HG03354 (cell line): ENCODE measurements at regions not wholly inside any gene's neighbourhood (a gene's known extent, or its start where the extent isn't known, plus 50 kb on each side); places are given as distances from the start of the nearest gene placed in this dataset.

Experiments used
- ATAC-seq: cut with Tn5 transposase; IDR thresholded peaks from one replicate; pipeline ENCODE4 v1.9.1; 2021; ENCODE audit warnings: mild to moderate bottlenecking; ENCODE audit not compliant: unreplicated experiment, poor library complexity, severe bottlenecking

DNA sequence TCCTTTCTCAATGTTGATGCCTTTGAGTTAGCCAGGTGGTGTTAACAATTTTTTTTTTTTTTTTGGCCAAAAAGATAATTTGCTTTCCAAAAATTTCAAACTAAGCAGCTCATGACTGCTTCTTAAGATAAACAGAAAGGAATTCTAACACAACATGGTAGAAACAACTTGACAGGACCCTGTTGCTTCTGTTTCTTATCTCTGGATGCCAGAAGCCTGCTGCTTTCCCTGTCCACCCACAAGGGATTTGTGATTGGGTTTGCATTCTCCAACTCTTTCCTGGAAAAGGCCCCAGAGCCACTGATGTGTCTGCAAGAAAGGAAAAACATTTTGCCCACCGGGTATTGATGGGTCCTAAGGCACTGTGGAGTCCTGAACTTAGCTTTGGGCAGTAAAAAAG lies 217.2 kb upstream of the PKDCC start:
- no peak for ATAC-seq

DNA sequence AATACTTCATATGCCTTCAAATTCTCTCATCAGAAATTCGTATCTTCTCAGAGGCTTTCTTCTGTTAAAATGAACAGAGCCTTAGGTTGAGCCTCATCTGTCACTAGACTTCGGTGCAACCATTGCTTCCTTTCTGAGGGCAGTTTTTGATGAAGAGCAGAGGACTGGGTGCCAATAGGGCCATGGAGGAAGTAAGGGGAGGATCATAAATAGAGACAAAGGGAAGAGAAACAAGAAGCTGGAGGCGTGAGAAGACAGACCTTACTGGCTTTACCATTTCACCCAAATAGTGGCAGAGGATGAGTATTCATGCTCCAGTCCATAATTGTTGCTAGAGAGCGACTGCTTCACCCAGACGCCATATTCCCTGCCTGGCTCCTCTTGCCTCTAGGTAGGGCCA lies 215.6 kb upstream of the PKDCC start:
- no peak for ATAC-seq

DNA sequence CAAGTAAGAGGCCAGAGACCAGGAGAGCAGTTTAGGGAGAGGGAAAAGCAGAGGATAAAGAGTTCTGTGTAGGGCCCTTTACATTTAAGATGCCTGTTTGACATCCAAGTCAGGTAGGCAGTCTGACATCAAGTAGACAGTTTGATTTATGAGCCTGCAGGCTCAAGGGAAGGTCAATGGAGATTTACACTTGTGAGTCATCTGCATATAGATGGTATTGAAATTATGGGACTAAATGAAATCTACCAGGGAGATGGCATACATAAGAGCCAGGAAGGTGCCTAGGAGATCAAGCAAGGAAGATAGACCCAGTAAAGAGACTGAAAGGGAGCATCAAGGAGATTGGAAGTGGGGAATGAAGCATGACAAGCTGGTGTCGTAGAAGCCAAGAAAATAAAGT lies 212.4 kb upstream of the PKDCC start:
- ATAC-seq, result no peak

GRCh38 chr2:41836948-41837347 lies 210.9 kb upstream of the PKDCC start:
- ATAC-seq, result no peak

DNA sequence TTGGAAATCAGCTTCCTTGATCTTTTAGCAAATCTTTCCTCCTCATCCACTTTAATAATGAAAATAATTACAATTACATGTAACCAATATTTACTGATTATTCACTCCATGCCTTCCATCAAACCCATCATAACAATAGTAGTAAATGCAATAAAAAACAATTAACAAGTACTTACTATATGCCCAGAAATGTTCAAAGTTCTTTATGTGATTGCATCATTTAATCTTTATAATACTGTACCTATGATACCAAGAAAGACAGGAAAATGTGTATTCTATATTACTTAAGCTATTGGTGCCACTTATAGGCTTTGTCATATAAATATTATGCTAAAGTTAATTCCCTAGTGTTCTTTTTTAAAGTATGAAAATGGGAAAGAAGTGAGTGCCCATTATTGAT lies 210.2 kb upstream of the PKDCC start:
- no peak for ATAC-seq

- peak; percentile 100 for ATAC-seq
These were observed 206.9 kb upstream of the PKDCC start for GRCh38 chr2:41840702-41841551.

- ATAC-seq, result no peak
These were observed 200.9 kb upstream of the PKDCC start for GRCh38 chr2:41846962-41847361.

- no peak for ATAC-seq
These were observed 199.9 kb upstream of the PKDCC start for GRCh38 chr2:41847744-41848441.

- no peak for ATAC-seq
These were observed 196.3 kb upstream of the PKDCC start for GRCh38 chr2:41851554-41851953.

- no peak for ATAC-seq
These were observed 194.2 kb upstream of the PKDCC start for GRCh38 chr2:41853427-41854191.

DNA sequence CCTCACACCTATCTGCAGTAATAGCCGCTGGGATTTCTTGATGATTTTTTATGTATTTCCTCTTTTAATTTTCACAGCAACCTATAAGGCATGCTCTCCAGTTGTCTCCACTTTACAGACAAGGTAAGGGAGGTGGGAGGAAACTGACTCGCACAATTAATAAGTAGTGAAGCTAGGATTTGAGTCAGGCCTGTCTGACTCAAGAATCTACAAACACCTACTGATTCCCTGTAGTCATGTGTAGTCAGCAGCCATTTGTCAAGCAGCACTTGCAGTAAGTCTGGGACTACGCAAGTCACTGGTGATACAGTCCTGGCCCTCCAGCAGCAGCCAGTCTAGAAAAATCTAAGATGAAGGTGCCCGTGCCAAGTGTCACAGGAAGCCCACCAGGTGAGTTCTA lies 193.6 kb upstream of the PKDCC start:
- ATAC-seq, result no peak

DNA sequence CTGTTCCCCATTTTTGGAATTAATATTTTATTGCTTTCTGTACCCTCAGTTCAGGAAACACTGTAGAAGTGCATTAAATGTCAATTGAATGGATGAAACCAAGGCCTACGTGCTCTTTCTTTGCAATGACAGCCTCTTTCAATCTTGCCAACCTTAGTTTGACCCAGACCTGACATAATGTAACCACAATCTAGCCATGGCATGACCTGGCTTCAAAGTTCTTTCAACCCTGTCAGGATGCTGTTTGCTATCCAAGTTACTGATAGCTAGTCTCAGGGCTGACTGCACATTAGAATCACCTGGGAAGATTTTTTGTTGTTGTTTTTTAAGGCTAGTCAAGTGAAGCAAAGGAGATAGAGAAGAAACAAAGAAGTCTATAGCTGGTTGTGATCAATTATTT lies 190.9 kb upstream of the PKDCC start:
- no peak for ATAC-seq

DNA sequence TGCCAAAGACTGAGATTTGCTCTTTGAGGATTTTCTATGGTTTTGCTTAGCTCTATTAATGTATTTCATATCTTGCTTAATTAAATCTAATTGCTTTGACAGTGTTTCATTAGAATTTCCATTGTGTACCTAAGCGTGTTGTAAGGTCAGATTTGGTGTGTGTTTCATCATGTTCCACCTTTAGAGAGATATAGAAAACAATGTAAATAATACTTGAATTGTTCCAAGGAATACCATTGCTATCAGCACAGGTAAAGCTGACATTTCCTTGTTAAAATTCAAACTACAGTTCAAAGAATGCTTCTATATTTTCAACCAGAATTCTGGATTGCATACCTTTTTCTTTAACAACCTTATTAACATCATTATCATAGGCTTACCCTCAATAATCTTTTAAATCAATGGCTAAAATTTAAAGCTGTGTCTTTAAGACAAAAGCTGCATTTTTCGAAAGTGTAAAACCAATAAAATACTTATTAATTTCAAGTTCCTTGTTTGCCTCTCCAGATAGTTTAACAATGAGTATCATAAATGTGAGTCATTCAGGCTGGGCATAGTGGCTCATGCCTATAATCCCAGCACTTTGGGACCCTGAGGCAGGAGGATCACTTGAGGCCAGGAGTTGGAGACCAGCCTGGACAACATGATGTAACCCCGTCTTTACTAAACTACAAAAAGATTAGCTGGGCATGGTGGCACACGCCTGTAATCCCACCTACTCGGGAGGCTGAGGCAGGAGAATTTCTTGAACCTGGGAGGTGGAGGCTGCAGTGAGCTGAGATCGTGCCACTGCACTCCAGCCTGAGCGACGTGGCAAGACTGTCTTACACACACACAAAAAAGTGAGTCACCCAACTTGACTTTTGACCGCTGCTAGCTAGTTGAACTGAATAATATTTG lies 188.0 kb upstream of the PKDCC start:
- no peak for ATAC-seq

GRCh38 chr2:41863062-41863461 lies 184.8 kb upstream of the PKDCC start:
- no peak for ATAC-seq

GRCh38 chr2:41865263-41865662 lies 182.6 kb upstream of the PKDCC start:
- no peak for ATAC-seq

DNA sequence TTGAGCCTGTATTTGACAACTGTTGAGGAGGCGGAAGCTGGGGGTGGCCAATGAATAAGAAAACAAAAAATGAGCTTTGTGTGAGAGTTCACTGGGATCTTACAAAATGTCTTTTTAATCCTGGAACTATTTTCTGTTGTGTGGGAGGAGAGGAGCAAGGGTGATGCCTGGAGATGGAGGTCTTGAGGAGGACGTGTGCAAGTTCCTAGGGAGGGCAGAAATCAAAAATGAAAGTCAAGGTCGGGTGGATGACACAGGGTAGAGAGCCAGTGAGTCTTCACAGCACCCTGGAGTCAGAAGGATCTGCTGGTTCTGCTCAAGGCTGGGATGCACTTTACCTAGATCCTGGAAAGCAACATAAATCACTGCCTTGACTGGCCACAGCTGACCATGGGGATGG lies 180.3 kb upstream of the PKDCC start:
- ATAC-seq, result no peak

GRCh38 chr2:41869542-41870264 lies 178.1 kb upstream of the PKDCC start:
- ATAC-seq, result peak; percentile 71

DNA sequence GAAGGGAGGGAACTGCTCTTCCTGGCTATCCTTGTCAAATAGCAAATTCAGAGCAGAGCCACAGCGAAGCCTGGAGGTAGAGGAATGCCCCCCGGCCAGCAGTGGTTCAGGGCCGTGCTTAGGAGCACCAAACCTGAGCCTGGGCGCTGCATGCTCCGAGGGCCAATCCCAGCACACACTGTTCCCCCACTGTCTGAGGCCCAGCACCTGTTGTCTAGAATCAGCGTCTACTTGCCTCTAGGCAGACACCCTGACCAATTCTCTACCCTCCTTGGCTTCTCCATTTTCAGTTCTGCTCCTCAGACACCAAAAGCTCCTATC lies 177.6 kb upstream of the PKDCC start:
- ATAC-seq, result no peak

GRCh38 chr2:41871080-41871479 lies 176.7 kb upstream of the PKDCC start:
- no peak for ATAC-seq
